Left lobe of liver (tissue), 2 donors: ENCODE measurements at regions not wholly inside any gene's neighbourhood (a gene's known extent, or its start where the extent isn't known, plus 50 kb on each side); places are given as distances from the start of the nearest gene placed in this dataset.

Source experiments
- ATAC-seq: fragments of 200-7000 bp; cut with Tn5 transposase; one replicate; pipeline ENCODE4 v1.9.1; 2020; ENCODE audit warnings: mild to moderate bottlenecking, moderate library complexity
- DNase-seq: peaks from one replicate; pipeline ENCODE4 v3.0.0-alpha.2; 2020; ENCODE audit warnings: low spot score
- donor health status: DM: no; HTN: no; CAD: no; lungs with moderate emphysema.
- donor health status: DM: no; HTN: yes; CAD: no.

DNA sequence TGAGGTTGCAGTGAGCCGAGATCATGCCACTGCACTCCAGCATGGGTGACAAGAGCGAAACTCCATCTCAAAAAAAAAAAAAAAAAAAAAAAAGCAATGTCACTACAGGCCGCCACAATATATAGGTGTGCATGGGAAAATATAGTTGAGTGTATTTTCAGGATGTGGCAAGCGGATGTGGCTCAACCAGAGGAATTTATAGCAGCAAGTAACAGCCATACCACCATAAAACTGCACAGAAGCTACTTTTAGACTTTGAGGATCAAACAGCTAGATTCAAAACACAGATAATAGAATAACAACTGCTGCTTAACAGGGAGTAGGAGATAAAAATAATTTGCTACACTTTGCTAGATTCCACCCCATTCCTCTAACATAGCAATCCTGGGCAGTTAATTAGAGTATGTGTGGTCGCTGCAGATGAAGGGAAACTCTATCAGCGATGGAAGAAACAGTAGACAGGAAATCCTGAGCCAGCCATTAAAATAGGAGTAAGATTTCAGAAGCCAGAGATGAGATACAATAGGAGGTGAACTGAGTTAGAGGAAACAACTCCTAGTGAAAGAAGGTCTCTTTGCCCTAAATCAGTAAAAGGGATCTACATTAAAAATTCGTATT, 318.7 kb upstream of the STT3B start:
- DNase-seq (no peak), ATAC-seq (no peak)

DNA sequence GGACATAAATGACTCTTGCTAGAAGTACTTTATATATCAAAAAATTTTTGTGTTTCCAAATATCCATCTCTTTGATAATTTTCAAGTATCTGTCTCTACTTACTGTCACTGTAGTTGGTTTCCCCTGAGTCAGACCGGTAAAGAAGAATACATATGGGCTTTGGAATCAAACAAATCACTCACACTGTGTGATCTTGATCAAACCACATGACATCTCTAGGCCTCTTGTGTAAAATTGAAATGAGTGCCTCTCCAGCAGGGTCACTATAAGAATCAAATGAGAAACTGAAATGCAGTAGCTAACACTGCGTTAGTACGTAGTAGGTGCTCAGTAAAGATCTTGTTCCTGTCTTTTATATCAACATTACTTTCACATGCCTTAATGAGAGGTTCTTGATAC, 314.6 kb upstream of the STT3B start:
- DNase-seq (no peak), ATAC-seq (no peak)

GRCh38 chr3:31219131-31219843, 313.4 kb upstream of the STT3B start:
- no peak for ATAC-seq

GRCh38 chr3:31220431-31220830, 312.3 kb upstream of the STT3B start:
- DNase-seq: no peak
- ATAC-seq: no peak

More at GRCh38 chr3:31219131-31219843, 313.4 kb upstream of the STT3B start:
- no peak for DNase-seq

DNA sequence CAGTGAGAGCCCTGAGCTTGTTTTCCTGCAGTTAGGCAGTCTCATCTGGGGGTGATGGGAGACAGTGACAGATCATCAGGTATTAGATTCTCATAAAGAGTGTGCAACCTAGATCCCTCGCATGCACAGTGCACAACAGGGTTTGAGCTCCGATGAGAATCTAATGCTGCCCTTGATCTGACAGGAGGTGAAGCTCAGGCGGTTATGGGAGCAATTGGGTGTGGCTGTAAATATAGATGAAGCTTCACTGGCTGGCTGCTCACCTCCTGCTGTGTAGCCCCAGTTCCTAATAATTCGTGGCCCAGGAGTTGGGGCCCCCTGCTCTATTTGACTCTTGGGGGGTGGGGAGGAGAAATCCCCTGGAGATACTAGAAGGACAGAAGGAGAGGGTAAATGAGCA, 309.4 kb upstream of the STT3B start:
- DNase-seq: no peak
- no peak for ATAC-seq

DNA sequence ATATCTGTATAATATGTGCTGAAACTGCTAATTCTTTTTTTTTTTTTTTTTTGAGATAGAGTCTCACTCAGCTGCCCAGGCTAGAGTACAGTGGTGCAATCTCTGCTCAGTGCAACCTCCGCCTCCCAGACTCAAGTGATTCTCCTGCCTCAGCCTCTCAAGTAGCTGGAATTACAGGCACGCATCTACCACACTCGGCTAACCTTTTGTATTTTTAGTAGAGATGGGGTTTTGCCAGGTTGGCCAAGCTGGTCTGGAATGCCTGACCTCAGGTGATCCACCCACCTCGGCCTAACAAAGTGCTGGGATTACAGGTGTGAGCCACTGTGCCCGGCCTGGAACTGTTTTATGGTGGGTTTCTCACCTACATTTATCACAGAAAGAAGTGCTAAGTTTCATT, 307.8 kb upstream of the STT3B start:
- ATAC-seq (no peak), DNase-seq (no peak)

GRCh38 chr3:31225923-31226322, 306.8 kb upstream of the STT3B start:
- ATAC-seq: no peak
- no peak for DNase-seq

- DNase-seq (no peak), ATAC-seq (no peak)
These were observed 306.4 kb upstream of the STT3B start for GRCh38 chr3:31226346-31226745.

DNA sequence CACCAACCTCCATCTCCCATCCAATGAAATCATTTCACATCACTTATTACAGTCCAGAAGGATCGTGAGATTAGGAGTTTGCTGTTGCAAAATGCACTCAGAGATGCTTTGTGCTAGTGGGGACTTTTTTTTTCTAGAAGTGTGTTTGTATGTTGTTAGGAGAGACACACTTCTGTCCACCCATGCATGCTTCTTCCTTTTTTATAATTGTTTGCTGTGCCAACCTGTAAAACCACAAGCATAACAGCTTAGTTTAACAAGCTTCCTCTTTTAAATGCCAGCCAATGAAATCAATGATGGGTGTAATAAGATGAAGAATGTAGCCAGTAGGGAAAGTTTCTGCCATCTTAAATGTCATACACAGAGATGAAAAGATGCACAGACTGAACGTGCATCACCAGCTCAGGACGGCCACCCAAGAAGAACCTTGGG, 305.6 kb upstream of the STT3B start:
- no peak for ATAC-seq
- DNase-seq: no peak

DNA sequence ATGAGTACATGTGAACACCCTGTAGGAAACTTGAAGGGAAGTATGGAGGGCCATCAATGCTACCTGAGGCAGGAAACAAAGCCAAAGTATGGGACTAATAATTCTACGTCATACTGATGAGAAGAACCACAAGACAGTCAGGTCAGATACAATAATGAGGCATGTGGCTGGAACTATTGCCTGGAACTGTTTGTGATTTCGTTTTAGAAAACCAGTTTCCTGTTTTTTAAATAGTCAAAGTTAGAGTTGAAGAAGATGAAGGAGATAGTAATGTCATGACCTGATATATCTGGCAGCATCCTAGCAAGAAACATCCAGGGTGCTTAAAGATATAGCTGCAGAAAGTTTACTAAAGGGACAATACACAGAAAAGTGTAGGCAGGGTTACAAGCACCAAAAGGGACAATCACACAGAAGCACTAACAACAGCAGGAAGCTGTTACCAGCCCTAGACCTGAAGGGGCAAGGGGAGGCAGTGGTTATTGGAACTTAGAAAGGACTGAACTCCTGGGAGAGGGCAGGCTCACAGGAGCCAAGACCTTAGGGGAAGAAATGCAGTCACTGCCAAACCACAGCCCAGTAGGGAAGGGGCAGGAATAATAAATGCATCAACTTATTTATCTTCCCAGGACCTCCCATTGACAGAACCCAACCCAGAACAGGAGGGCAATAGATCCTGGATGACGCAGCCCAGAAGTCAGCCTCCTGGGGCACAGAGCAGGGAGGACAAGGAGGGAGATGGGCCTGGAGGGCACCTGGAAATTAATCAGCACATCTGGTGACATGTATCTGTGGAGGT, 302.1 kb upstream of the STT3B start:
- ATAC-seq (no peak), DNase-seq (no peak)

DNA sequence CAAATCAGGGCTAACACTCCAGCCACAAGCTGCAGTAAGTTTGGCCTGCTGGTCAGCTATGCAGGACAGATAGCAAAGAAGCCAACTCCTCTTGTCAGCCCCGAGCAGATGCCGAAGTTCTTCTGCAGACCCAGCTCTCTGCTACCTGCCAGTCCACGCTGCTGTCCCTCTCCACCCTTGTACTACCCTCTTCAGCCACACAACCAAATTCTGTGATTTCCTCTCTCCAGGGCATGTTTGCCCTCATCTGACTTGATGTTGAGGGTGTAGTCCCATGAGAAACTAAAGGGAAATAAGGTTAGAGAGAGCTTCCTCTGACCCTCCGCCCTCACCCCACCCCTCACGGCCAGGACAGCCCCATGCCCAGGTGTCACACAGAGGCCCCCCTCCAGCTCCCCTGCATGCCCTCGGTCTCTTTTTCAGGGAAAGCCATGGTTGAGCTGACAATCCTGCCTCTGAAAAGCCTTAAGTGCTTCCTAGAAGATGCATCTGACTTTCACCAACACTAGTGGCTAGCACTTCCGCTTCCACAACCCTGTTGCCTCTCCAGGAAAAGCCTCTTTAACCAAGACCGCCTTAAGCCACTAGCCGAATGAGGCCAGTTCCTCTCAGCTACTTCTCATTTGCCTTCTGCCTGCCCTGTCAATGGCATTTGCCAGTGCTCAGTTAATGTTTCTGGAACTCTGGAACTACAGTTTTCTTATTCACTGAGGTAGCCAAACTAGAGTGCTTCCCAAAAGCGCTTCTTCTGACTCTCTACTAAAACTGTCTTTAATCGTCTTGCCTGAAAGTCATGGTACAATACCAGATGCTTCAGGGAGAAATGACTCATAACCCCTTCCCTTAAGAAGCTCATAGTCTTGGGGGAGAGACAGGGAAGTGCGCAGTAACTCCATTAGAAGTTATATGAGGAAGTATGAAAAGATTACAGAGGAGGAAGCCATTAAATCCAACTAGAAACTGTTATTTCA, 300.4 kb upstream of the STT3B start:
- DNase-seq (no peak), ATAC-seq (no peak)

GRCh38 chr3:31234145-31234544, 298.6 kb upstream of the STT3B start:
- ATAC-seq: no peak
- no peak for DNase-seq

DNA sequence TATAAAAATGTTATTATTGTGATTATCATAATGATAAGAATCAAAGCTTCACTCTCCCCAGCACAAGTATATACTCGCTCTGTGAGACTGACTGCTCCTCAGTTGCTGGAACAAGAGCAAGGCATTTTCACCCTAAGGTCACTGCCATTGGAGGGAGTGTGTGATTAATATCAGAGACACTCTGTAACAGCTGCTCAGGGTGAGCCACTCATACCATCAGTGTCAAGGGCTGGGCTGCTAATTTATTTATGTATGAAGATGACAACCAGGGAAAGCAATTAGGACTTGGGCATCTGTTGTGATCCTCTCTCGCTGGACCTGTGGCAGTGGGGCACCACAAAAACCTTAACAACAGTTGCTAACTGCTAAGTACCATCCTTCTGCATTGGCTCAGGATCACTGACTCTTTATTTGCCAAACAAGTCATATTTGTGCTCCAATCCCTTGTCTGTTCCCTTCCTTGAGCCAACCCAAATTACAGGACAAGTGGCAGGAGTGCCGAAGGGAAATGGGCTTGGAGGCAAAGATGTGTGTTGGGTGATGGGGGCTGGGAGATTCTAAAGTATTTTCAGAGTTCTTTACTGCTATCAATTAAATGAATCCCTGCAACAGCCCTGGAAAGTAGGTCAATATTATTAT, 297.5 kb upstream of the STT3B start:
- DNase-seq (no peak), ATAC-seq (no peak)

DNA sequence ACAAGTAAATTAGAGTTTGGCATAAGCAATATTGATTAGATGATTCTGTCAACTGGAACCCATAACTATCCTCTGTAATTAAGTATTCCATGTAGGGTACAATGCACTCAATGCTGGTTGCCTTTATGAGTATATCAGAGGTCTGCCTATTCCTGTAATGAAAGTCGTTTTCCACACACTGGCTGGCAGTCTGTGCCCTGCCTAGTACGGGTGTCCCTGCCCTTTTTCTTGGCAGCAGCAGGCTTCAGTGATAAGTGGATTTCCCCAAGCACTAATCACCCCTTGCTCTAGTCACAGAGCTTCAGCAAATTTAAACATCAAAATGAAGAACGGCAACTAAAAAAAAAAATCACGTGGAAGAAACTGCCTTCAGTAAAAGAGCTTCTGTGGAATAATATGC, 294.8 kb upstream of the STT3B start:
- ATAC-seq (no peak), DNase-seq (no peak)

- no peak for ATAC-seq
- DNase-seq: no peak
These were observed 292.7 kb upstream of the STT3B start for GRCh38 chr3:31240013-31240412.

- ATAC-seq: no peak
- DNase-seq: no peak
These were observed 292.3 kb upstream of the STT3B start for GRCh38 chr3:31240466-31240865.

- ATAC-seq (no peak), DNase-seq (no peak)
These were observed 291.9 kb upstream of the STT3B start for GRCh38 chr3:31240874-31241273.

DNA sequence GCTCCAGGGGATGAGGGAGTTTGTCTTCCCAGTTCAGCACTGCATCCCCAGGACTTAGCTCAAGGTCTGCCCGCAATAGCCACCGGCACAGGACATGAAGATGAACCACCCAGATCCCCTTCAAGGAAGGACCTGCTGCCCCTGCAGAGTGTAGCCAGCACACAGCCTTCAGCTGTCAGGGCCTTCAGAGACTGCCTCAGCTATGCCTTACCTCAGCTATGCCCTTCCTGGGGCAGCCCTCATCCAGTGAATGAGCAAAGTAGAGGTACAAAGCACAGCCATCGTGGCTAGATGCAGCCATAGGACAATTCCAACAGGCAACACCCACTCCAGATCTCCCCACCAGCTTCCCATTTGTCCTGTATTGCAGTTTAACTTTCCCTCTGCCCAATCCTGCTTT, 291.2 kb upstream of the STT3B start:
- no peak for ATAC-seq
- no peak for DNase-seq

GRCh38 chr3:31242026-31242960, 290.4 kb upstream of the STT3B start:
- DNase-seq: no peak

More at GRCh38 chr3:31242026-31242960, 290.4 kb upstream of the STT3B start:
- no peak for ATAC-seq
